A673 (cell line): ENCODE measurements at regions not wholly inside any gene's neighbourhood (a gene's known extent, or its start where the extent isn't known, plus 50 kb on each side); places are given as distances from the start of the nearest gene placed in this dataset.

Experiments used
- BruUV-seq: library from RNA; stranded (reverse); fragments of 400-500 nt; replicated peaks from 2 replicates; lab custom pipeline; 2021; lab: Mats Ljungman, UMichigan
- CTCF ChIA-PET: fragments of 300-600 bp; sonication (Branson Sonifier 250); formaldehyde crosslinking; loops from one replicate; lab custom pipeline; 2022; ENCODE audit warnings: antibody characterized with exemption; lab: Charles Lee
- POLR2A ChIA-PET: fragments of 300-600 bp; sonication (Branson Sonifier 250); formaldehyde crosslinking; loops from one replicate; lab custom pipeline; 2022; ENCODE audit warnings: antibody characterized with exemption; ENCODE audit not compliant: low non-redundant PET; lab: Charles Lee
- DNase-seq: peaks from one replicate; pipeline ENCODE4 v3.0.0-alpha.2; 2015; ENCODE audit warnings: low spot score
- H3K27ac ChIP-seq: fragments of 200-600 bp; sonication (generic); 2 replicates; pipeline ENCODE4 v1.5.1; 2016; ENCODE audit warnings: mixed run types, low read depth, mild to moderate bottlenecking, mixed read lengths, antibody characterized with exemption, low read length; ENCODE audit not compliant: poor library complexity, severe bottlenecking
- H3K27me3 ChIP-seq: fragments of 200-600 bp; sonication (generic); replicated peaks from 2 replicates; pipeline ENCODE4 v1.6.1; 2017; ENCODE audit warnings: mixed run types, low read depth, mild to moderate bottlenecking, mixed read lengths, antibody characterized with exemption, low read length; ENCODE audit not compliant: insufficient read depth, poor library complexity
- H3K36me3 ChIP-seq: fragments of 200-600 bp; sonication (generic); 2 replicates; pipeline ENCODE4 v1.6.1; 2016; ENCODE audit warnings: mixed run types, mild to moderate bottlenecking, mixed read lengths, antibody characterized with exemption, low read length; ENCODE audit not compliant: insufficient read depth, poor library complexity, severe bottlenecking
- H3K4me1 ChIP-seq: fragments of 200-600 bp; sonication (generic); 2 replicates; pipeline ENCODE4 v1.6.1; 2017; ENCODE audit warnings: mixed run types, mild to moderate bottlenecking, mixed read lengths, antibody characterized with exemption, low read length; ENCODE audit not compliant: insufficient read depth, poor library complexity, severe bottlenecking
- H3K4me3 ChIP-seq: fragments of 200-600 bp; sonication (generic); 2 replicates; pipeline ENCODE4 v1.5.1; 2016; ENCODE audit warnings: low read depth, mixed run types, mild to moderate bottlenecking, mixed read lengths, low read length; ENCODE audit not compliant: poor library complexity, severe bottlenecking
- H3K9me3 ChIP-seq: fragments of 200-600 bp; sonication (generic); 2 replicates; pipeline ENCODE4 v1.6.1; 2016; ENCODE audit warnings: mixed run types, low read depth, mild to moderate bottlenecking, mixed read lengths, antibody characterized with exemption, low read length; ENCODE audit not compliant: poor library complexity, severe bottlenecking
- EZH2 ChIP-seq: fragments of 200-600 bp; sonication (generic); IDR thresholded peaks from 2 replicates; pipeline ENCODE4 v1.6.1; 2017; ENCODE audit warnings: borderline replicate concordance, low read depth, mild to moderate bottlenecking, mixed read lengths, antibody characterized with exemption, low read length; ENCODE audit not compliant: poor library complexity, severe bottlenecking
- intact Hi-C: fragments of 100-400 bp; cut with micrococcal nuclease; formaldehyde crosslinking; loops from one replicate; pipeline ENCODE4 v1.10.0; 2022; ENCODE audit not compliant: unreplicated experiment
- TF ChIP-seq, protein P1 (sequence below): fragments of 300-800, 200-600 bp; sonication (generic); conservative IDR thresholded peaks from 2 replicates; pipeline ENCODE4 v1.5.1; 2017; ENCODE audit warnings: low read depth, mild to moderate bottlenecking, antibody characterized with exemption, low read length, moderate library complexity, mixed read lengths

- H3K4me3 ChIP-seq: no peak overlapping the region
- POLR2A ChIA-PET: no interaction called here
- H3K27me3 ChIP-seq: no peaks in the 10 kb centered on the region
- H3K36me3 ChIP-seq: no peaks in the 10 kb centered on the region
- DNase-seq: no peak
- no peaks in the 10 kb centered on the region for H3K9me3 ChIP-seq
- no peaks in the 10 kb centered on the region for H3K4me1 ChIP-seq
- no TSS peak for BruUV-seq
- CTCF ChIA-PET: no interaction called here
- TF ChIP-seq EZH2: no peak
- no peak overlapping the region for H3K27ac ChIP-seq
- intact Hi-C loops: no loop called here
Observed at GRCh38 chr11:81368192-81368591, 1365.5 kb downstream of the FAM181B start.

DNA sequence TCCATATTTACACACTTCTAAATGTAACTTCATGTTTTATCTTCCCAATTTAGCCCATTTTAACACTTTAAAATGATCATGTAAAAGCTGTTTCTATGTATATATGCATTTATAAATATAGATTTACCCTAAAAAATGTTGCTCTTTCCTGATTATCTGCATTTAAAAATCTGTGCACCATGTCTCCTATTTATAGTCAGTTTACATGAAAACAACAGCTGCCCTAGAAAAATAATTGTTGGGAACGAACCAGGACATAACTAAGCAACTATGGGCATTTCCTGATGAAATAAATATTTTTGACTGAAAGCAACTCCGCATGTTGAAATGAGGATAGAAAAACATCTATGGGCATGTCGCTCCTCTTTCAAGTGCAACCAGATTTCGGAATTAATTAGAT, 1368.2 kb downstream of the FAM181B start:
- Histone ChIP-seq H3K4me3 (no peak overlapping the region), H3K27me3 (no peaks in the 10 kb centered on the region), H3K27ac (no peak overlapping the region), H3K36me3 (no peaks in the 10 kb centered on the region), H3K9me3 (no peaks in the 10 kb centered on the region), H3K4me1 (no peaks in the 10 kb centered on the region)
- POLR2A ChIA-PET: no interaction called here
- no peak for TF ChIP-seq EZH2
- TF ChIP-seq, protein P1, sequence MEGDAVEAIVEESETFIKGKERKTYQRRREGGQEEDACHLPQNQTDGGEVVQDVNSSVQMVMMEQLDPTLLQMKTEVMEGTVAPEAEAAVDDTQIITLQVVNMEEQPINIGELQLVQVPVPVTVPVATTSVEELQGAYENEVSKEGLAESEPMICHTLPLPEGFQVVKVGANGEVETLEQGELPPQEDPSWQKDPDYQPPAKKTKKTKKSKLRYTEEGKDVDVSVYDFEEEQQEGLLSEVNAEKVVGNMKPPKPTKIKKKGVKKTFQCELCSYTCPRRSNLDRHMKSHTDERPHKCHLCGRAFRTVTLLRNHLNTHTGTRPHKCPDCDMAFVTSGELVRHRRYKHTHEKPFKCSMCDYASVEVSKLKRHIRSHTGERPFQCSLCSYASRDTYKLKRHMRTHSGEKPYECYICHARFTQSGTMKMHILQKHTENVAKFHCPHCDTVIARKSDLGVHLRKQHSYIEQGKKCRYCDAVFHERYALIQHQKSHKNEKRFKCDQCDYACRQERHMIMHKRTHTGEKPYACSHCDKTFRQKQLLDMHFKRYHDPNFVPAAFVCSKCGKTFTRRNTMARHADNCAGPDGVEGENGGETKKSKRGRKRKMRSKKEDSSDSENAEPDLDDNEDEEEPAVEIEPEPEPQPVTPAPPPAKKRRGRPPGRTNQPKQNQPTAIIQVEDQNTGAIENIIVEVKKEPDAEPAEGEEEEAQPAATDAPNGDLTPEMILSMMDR: no peak
- BruUV-seq: no TSS peak
- no peak for DNase-seq
- intact Hi-C loops: no loop called here
- CTCF ChIA-PET: no interaction called here

- ChIA-PET CTCF (no interaction called here), POLR2A (no interaction called here)
- intact Hi-C loops: no loop called here
- Histone ChIP-seq H3K27ac (no peak overlapping the region), H3K4me1 (no peaks in the 10 kb centered on the region), H3K9me3 (no peaks in the 10 kb centered on the region), H3K36me3 (no peaks in the 10 kb centered on the region), H3K27me3 (no peaks in the 10 kb centered on the region), H3K4me3 (no peak overlapping the region)
- BruUV-seq: no TSS peak
- peak; percentile 59 for DNase-seq
- no peak for TF ChIP-seq EZH2
- TF ChIP-seq, protein P1: no peak
Observed at GRCh38 chr11:81359476-81359875, 1374.2 kb downstream of the FAM181B start.

DNA sequence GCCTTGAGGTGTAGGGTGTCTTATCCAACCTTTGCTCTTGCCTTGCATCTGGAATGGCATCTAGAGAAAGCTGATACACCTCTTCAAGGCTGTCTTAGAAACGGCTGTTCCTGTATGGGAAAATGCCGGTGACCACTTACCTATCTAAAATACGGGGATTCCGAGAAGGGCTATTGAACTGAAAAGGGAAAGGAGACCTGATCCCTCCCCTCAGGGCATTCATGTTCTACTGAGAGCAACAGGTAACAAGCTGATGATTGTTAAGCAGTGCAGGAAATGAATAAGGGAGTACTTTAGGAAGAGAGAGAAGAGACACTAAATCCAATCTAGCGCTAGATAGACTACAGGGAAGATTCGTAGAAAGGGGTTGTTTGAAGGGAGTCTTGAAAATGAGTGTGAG, 1388.1 kb downstream of the FAM181B start:
- ChIA-PET CTCF (no interaction called here), POLR2A (no interaction called here)
- DNase-seq: no peak
- Histone ChIP-seq H3K9me3 (no peaks in the 10 kb centered on the region), H3K4me3 (no peak overlapping the region), H3K36me3 (no peaks in the 10 kb centered on the region), H3K27ac (no peak overlapping the region), H3K4me1 (no peaks in the 10 kb centered on the region), H3K27me3 (no peaks in the 10 kb centered on the region)
- intact Hi-C loops: no loop called here
- BruUV-seq: no TSS peak
- TF ChIP-seq, protein P1: no peak
- no peak for TF ChIP-seq EZH2
